LNCAP (cell line): ENCODE measurements at regions not wholly inside any gene's neighbourhood (a gene's known extent, or its start where the extent isn't known, plus 50 kb on each side); places are given as distances from the start of the nearest gene placed in this dataset.

ENCODE experiments used
- CTCF ChIP-seq: fragments of 450-650 bp; IDR thresholded peaks from 2 replicates; pipeline ENCODE4 v1.5.1; 2017; ENCODE audit warnings: mild to moderate bottlenecking

- no peak for TF ChIP-seq CTCF
Measured at GRCh38 chr18:46422552-46423055, 234.4 kb downstream of the LOXHD1 start.

- TF ChIP-seq CTCF = no peak
Measured at GRCh38 chr18:46423226-46423805, 233.7 kb downstream of the LOXHD1 start.

- TF ChIP-seq CTCF = no peak
Measured at GRCh38 chr18:46424898-46425297, 232.1 kb downstream of the LOXHD1 start.

GRCh38 chr18:46425511-46425910 lies 231.5 kb downstream of the LOXHD1 start:
- TF ChIP-seq CTCF = no peak

- no peak for TF ChIP-seq CTCF
Measured at GRCh38 chr18:46426021-46426678, 230.9 kb downstream of the LOXHD1 start.

- no peak for TF ChIP-seq CTCF
Measured at GRCh38 chr18:46426679-46427047, 230.4 kb downstream of the LOXHD1 start.
